ENCODE measurements at regions not wholly inside any gene's neighbourhood (a gene's known extent, or its start where the extent isn't known, plus 50 kb on each side); places are given as distances from the start of the nearest gene placed in this dataset.

DNA sequence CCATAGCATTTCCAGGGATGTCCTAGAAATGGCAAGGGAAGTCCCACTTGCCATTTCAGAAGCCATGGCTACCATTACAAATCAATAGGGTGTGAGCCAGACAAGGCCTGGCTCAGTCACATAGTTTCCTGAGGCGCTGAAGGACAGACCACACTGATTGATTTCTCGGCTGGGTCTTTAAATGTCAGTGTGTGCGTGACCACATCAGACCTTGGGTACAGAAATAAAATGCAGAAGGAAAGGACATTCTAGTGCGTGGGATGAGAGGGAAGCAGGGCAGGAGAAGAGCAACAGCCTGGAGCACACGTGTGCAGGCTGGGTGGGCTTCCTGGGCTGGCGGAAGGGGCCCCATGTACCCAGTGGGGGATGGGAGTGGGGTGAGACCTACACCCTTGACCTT is 58.7 kb upstream of the LYRM9 start:
- TF ChIP-seq, protein P1, sequence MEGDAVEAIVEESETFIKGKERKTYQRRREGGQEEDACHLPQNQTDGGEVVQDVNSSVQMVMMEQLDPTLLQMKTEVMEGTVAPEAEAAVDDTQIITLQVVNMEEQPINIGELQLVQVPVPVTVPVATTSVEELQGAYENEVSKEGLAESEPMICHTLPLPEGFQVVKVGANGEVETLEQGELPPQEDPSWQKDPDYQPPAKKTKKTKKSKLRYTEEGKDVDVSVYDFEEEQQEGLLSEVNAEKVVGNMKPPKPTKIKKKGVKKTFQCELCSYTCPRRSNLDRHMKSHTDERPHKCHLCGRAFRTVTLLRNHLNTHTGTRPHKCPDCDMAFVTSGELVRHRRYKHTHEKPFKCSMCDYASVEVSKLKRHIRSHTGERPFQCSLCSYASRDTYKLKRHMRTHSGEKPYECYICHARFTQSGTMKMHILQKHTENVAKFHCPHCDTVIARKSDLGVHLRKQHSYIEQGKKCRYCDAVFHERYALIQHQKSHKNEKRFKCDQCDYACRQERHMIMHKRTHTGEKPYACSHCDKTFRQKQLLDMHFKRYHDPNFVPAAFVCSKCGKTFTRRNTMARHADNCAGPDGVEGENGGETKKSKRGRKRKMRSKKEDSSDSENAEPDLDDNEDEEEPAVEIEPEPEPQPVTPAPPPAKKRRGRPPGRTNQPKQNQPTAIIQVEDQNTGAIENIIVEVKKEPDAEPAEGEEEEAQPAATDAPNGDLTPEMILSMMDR (IDR thresholded peaks at IDR 0.05): no peak
- TF ChIP-seq POLR2A (IDR thresholded peaks at IDR 0.05): no peak

All from tibial nerve (tissue), 3 donors.